Progenitor cell of endocrine pancreas (in vitro differentiated cells): ENCODE measurements at regions not wholly inside any gene's neighbourhood (a gene's known extent, or its start where the extent isn't known, plus 50 kb on each side); places are given as distances from the start of the nearest gene placed in this dataset.
A peak's percentile ranks its signal among the peaks of the same experiment; 100 is the strongest.

Source experiments
- DNase-seq: peaks from one replicate; pipeline ENCODE4 v3.0.0; 2021; ENCODE audit warnings: low spot score; ENCODE audit not compliant: unreplicated experiment
- H3K27ac Mint-ChIP-seq: 2 replicates; pipeline ENCODE4 v1.8.0; 2021; ENCODE audit warnings: mild to moderate bottlenecking, moderate library complexity, mixed read lengths
- H3K27me3 Mint-ChIP-seq: 2 replicates; pipeline ENCODE4 v1.8.0; 2021; ENCODE audit warnings: mixed read lengths
- H3K36me3 Mint-ChIP-seq: 2 replicates; pipeline ENCODE4 v1.8.0; 2022; ENCODE audit warnings: mixed read lengths; ENCODE audit not compliant: insufficient read depth
- H3K4me1 Mint-ChIP-seq: 2 replicates; pipeline ENCODE4 v1.8.0; 2021; ENCODE audit warnings: low read depth, mixed read lengths
- H3K4me3 Mint-ChIP-seq: 2 replicates; pipeline ENCODE4 v1.8.0; 2021; ENCODE audit warnings: low read depth, mild to moderate bottlenecking, moderate library complexity, mixed read lengths
- H3K9me3 Mint-ChIP-seq: 2 replicates; pipeline ENCODE4 v1.8.0; 2021; ENCODE audit warnings: low read depth, mixed read lengths
- CTCF ChIP-seq: fragments of 200-600 bp; sonication (generic); IDR thresholded peaks from one replicate; pipeline ENCODE4 v1.5.0; 2021; ENCODE audit warnings: antibody characterized with exemption, mild to moderate bottlenecking; ENCODE audit not compliant: unreplicated experiment

GRCh38 chr17:11121341-11121985 is 119.5 kb upstream of the SHISA6 start:
- no peak for DNase-seq
- TF ChIP-seq CTCF = no peak
- peaks cover 7% of the 10 kb centered on the region for H3K27me3 Mint-ChIP-seq
- H3K9me3 Mint-ChIP-seq = no peaks in the 10 kb centered on the region
- H3K4me3 Mint-ChIP-seq = no peak overlapping the region
- no peaks in the 10 kb centered on the region for H3K4me1 Mint-ChIP-seq
- no peaks in the 10 kb centered on the region for H3K36me3 Mint-ChIP-seq
- no peak overlapping the region for H3K27ac Mint-ChIP-seq

- Mint-ChIP-seq H3K27me3 (peaks cover 4% of the 10 kb centered on the region), H3K9me3 (no peaks in the 10 kb centered on the region), H3K27ac (no peak overlapping the region), H3K4me3 (no peak overlapping the region), H3K4me1 (no peaks in the 10 kb centered on the region), H3K36me3 (no peaks in the 10 kb centered on the region)
- no peak for DNase-seq
- TF ChIP-seq CTCF = no peak
These were observed 131.9 kb upstream of the SHISA6 start for GRCh38 chr17:11109106-11109505.

GRCh38 chr17:11105141-11105540 is 135.9 kb upstream of the SHISA6 start:
- H3K4me3 Mint-ChIP-seq = no peak overlapping the region
- no peaks in the 10 kb centered on the region for H3K9me3 Mint-ChIP-seq

GRCh38 chr17:11097121-11097520 is 143.9 kb upstream of the SHISA6 start:
- H3K27ac Mint-ChIP-seq = no peak overlapping the region
- H3K9me3 Mint-ChIP-seq = no peaks in the 10 kb centered on the region
- H3K4me1 Mint-ChIP-seq = peaks cover 4% of the 10 kb centered on the region
- DNase-seq = no peak
- no peak for TF ChIP-seq CTCF
- no peaks in the 10 kb centered on the region for H3K36me3 Mint-ChIP-seq
- H3K4me3 Mint-ChIP-seq = no peak overlapping the region
- H3K27me3 Mint-ChIP-seq = no peaks in the 10 kb centered on the region

More at GRCh38 chr17:11105141-11105540, 135.9 kb upstream of the SHISA6 start:
- no peak for TF ChIP-seq CTCF
- Mint-ChIP-seq H3K27ac (no peak overlapping the region), H3K4me1 (no peaks in the 10 kb centered on the region), H3K27me3 (peaks cover 4% of the 10 kb centered on the region), H3K36me3 (no peaks in the 10 kb centered on the region)
- DNase-seq = no peak

- no peak for TF ChIP-seq CTCF
- no peaks in the 10 kb centered on the region for H3K9me3 Mint-ChIP-seq
- H3K27me3 Mint-ChIP-seq = no peaks in the 10 kb centered on the region
- no peaks in the 10 kb centered on the region for H3K36me3 Mint-ChIP-seq
- no peak for DNase-seq
- no peaks in the 10 kb centered on the region for H3K4me1 Mint-ChIP-seq
- H3K4me3 Mint-ChIP-seq = no peak overlapping the region
- peak overlapping the region; percentile 56 for H3K27ac Mint-ChIP-seq
These were observed 146.7 kb upstream of the SHISA6 start for GRCh38 chr17:11094331-11094730.
